Lower leg skin (tissue), 4 donors: ENCODE measurements at regions not wholly inside any gene's neighbourhood (a gene's known extent, or its start where the extent isn't known, plus 50 kb on each side); places are given as distances from the start of the nearest gene placed in this dataset.

Experiments used
- DNase-seq, 2 donors: peaks; one replicate each; pipeline ENCODE4 v3.0.0-alpha.2; 2019; ENCODE audit warnings: low spot score in 2 of 2
- H3K4me3 ChIP-seq: fragments of 200-600 bp; sonication (generic); 2 replicates; pipeline ENCODE4 v1.5.1; 2017; ENCODE audit warnings: mild to moderate bottlenecking, low read depth; ENCODE audit not compliant: poor library complexity, severe bottlenecking
- CTCF ChIP-seq, 3 donors: fragments of 450-650 bp; IDR thresholded peaks; one replicate each; pipeline ENCODE4 v1.5.1; 2016; ENCODE audit warnings: antibody characterized with exemption in 3 of 3, mild to moderate bottlenecking in 3 of 3, moderate library complexity in 2 of 3
- POLR2A ChIP-seq, 2 donors: fragments of 450-650 bp; IDR thresholded peaks; one replicate each; pipeline ENCODE4 v1.6.1; 2016 to 2017; ENCODE audit warnings: antibody characterized with exemption in 2 of 2, mild to moderate bottlenecking in 1 of 2, moderate library complexity in 1 of 2
- WGBS, 2 donors: methylation state at CpG; one replicate each; pipeline ENCODE4 v1.1.5; 2018; 5-methylcytosine and 5-hydroxymethylcytosine counted together
- intact Hi-C: fragments of 100-400 bp; cut with DNase I; formaldehyde crosslinking; loops from one replicate; pipeline ENCODE4 v1.15.0; 2023; ENCODE audit warnings: low total_unique reads

DNA sequence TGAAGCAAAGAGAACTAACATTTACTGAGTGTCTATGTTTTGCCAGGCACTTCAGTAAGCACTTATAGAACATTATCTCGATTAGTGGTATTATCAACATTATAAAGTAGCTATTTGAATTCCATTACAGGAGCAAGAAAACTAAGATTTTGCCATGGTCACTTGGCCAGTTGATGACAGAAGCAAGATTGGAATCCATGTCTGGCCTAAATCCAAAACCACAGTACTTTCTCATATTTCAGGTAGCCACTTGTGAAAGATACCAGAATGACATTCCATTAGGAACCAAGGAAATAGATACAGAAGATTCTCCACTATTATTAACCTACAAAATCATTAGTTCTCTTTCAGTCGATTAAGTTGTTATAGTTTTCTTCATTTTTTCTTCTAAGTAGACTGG is 691.0 kb upstream of the API5 start:
- H3K4me3 ChIP-seq, result no peak overlapping the region
- no peak for DNase-seq
- WGBS, 2 donors, result 91 to 99% methylated on average over 2 of the region's 2 CpGs
- intact Hi-C loops, result no loop called here
- TF ChIP-seq POLR2A (IDR thresholded peaks at IDR 0.05) (no peak), CTCF (IDR thresholded peaks at IDR 0.05) (no peak)

GRCh38 chr11:42625757-42626665 is 685.8 kb upstream of the API5 start:
- TF ChIP-seq CTCF (IDR thresholded peaks at IDR 0.05) (no peak), POLR2A (IDR thresholded peaks at IDR 0.05) (no peak)
- no peak overlapping the region for H3K4me3 ChIP-seq
- 84 to 85% methylated on average over 9 of the region's 9 CpGs for WGBS, 2 donors
- intact Hi-C loops, result no loop called here
- no peak for DNase-seq

GRCh38 chr11:42631220-42631843 is 680.5 kb upstream of the API5 start:
- intact Hi-C loops, result no loop called here

DNA sequence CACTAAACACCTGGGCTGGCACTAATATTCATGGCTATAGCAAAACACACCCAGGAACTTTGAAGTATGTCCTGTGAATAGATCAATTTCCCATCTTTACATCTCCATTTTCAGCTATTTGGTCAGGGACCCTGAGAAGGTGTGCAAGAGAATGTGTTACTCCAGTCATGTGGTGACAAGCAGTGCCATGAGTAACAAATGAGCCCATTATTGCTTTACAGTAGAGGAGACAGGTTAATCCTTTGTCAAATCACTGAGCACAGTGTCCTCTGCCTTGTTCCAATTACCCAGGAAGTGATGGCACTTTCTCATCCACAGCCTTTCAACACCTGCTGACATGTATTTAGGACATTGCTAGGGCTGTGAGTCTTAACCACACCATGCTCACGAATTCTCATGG is 664.8 kb upstream of the API5 start:
- intact Hi-C loops, result no loop called here
- no peak for TF ChIP-seq POLR2A (IDR thresholded peaks at IDR 0.05)
- TF ChIP-seq CTCF (IDR thresholded peaks at IDR 0.05), result no peak
- 77 to 82% methylated on average over 1 of the region's 1 CpG for WGBS, 2 donors
- H3K4me3 ChIP-seq, result no peak overlapping the region
- DNase-seq, result no peak

More at GRCh38 chr11:42631220-42631843, 680.5 kb upstream of the API5 start:
- no peak overlapping the region for H3K4me3 ChIP-seq
- 46 to 62% methylated on average over 2 of the region's 2 CpGs for WGBS, 2 donors
- TF ChIP-seq POLR2A (IDR thresholded peaks at IDR 0.05), result no peak
- no peak for TF ChIP-seq CTCF (IDR thresholded peaks at IDR 0.05)
- DNase-seq, result no peak

GRCh38 chr11:42647993-42648392 is 663.8 kb upstream of the API5 start:
- TF ChIP-seq CTCF (IDR thresholded peaks at IDR 0.05) (no peak), POLR2A (IDR thresholded peaks at IDR 0.05) (no peak)
- 79 to 81% methylated on average over 3 of the region's 3 CpGs for WGBS, 2 donors
- intact Hi-C loops, result no loop called here
- no peak overlapping the region for H3K4me3 ChIP-seq
- no peak for DNase-seq
